Medulla oblongata (tissue), 1 donor: ENCODE measurements at regions not wholly inside any gene's neighbourhood (a gene's known extent, or its start where the extent isn't known, plus 50 kb on each side); places are given as distances from the start of the nearest gene placed in this dataset.
A peak's percentile ranks its signal among the peaks of the same experiment; 100 is the strongest.
"Not testable (repeated sequence)": the region's sequence is repeated elsewhere in the genome, so short reads cannot be mapped to it uniquely, and the experiment has no call there.

Source experiments
- DNase-seq: peaks from one replicate; pipeline ENCODE4 v3.0.0-alpha.2; 2015; ENCODE audit errors: extremely low spot score

- DNase-seq = no peak
Measured at GRCh38 chr3:107211608-107212007, 165.6 kb upstream of the CCDC54 start.

- no peak for DNase-seq
Measured at GRCh38 chr3:107212618-107213017, 164.6 kb upstream of the CCDC54 start.

- no peak for DNase-seq
Measured at GRCh38 chr3:107213044-107213669, 164.1 kb upstream of the CCDC54 start.

- DNase-seq = no peak
Measured at GRCh38 chr3:107216229-107216628, 161.0 kb upstream of the CCDC54 start.

GRCh38 chr3:107216711-107217110 is 160.5 kb upstream of the CCDC54 start:
- DNase-seq = peak; percentile 46

- DNase-seq = no peak
Measured at GRCh38 chr3:107217172-107217571, 160.1 kb upstream of the CCDC54 start.

GRCh38 chr3:107218864-107219269 is 158.4 kb upstream of the CCDC54 start:
- peak; percentile 54 for DNase-seq

GRCh38 chr3:107220538-107220937 is 156.7 kb upstream of the CCDC54 start:
- no peak for DNase-seq

- no peak for DNase-seq
Measured at GRCh38 chr3:107221856-107222255, 155.4 kb upstream of the CCDC54 start.

GRCh38 chr3:107222907-107223306 is 154.3 kb upstream of the CCDC54 start:
- no peak for DNase-seq

GRCh38 chr3:107224026-107224596 is 153.1 kb upstream of the CCDC54 start:
- no peak for DNase-seq

- DNase-seq = no peak
Measured at GRCh38 chr3:107227091-107227490, 150.1 kb upstream of the CCDC54 start.

GRCh38 chr3:107233877-107234276 is 143.4 kb upstream of the CCDC54 start:
- DNase-seq = not testable (repeated sequence)

GRCh38 chr3:107235193-107235927 is 141.9 kb upstream of the CCDC54 start:
- no peak for DNase-seq

GRCh38 chr3:107235928-107236315 is 141.3 kb upstream of the CCDC54 start:
- DNase-seq = peak; percentile 98

- DNase-seq = peak; percentile 43
Measured at GRCh38 chr3:107236655-107237337, 140.4 kb upstream of the CCDC54 start.

GRCh38 chr3:107238787-107239186 is 138.5 kb upstream of the CCDC54 start:
- DNase-seq = peak; percentile 43

GRCh38 chr3:107239703-107240102 is 137.5 kb upstream of the CCDC54 start:
- peak; percentile 30 for DNase-seq

- peak; percentile 86 for DNase-seq
Measured at GRCh38 chr3:107240183-107241091, 136.8 kb upstream of the CCDC54 start.

GRCh38 chr3:107241217-107241616 is 136.0 kb upstream of the CCDC54 start:
- DNase-seq = peak; percentile 56

- no peak for DNase-seq
Measured at GRCh38 chr3:107242579-107242978, 134.7 kb upstream of the CCDC54 start.
